ENCODE measurements at regions not wholly inside any gene's neighbourhood (a gene's known extent, or its start where the extent isn't known, plus 50 kb on each side); places are given as distances from the start of the nearest gene placed in this dataset.

DNA sequence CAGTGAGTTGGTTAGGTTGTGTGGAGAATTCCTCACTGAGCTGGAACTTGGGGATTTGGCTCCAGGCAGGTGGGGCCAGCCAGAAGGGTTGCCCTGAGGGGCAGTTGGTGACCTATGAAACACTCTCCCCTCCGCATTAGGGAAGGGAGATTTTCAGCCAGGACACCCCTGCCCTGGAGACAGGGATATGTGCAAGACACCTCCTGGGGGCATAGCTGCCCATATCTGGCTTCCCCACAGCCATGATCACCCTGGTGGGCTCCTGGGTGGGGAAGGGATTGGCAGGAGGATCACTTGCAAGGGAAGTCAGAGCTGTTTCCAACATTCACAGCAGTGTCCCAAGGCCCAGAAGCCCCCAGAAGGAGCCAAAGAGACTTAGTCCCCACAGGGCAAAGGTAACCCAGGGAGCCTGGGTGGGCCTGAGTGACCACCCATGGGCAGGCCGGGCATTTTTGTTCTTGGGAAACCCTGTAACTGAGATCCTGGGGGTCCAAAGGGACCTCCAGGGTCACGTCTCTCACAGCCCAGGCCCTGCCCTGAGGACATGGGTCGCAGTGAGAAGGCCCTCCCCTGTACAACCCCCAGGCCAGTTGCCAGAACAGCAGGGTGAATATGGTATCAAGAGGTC, 145.8 kb downstream of the MRPL14 start:
- TF ChIP-seq EZH2 (IDR thresholded peaks at IDR 0.05; ENCODE audit: borderline replicate concordance, low read depth, low read length, severe bottlenecking) (no peak), POLR2AphosphoS5 (IDR thresholded peaks at IDR 0.05; ENCODE audit: insufficient read depth, low read depth, low read length) (no peak), JUN (IDR thresholded peaks at IDR 0.05; ENCODE audit: borderline replicate concordance, insufficient read depth, insufficient read length, low read depth) (no peak), MYC (IDR thresholded peaks at IDR 0.05; ENCODE audit: low read depth, low read length) (no peak)
- TF ChIP-seq, protein P1, sequence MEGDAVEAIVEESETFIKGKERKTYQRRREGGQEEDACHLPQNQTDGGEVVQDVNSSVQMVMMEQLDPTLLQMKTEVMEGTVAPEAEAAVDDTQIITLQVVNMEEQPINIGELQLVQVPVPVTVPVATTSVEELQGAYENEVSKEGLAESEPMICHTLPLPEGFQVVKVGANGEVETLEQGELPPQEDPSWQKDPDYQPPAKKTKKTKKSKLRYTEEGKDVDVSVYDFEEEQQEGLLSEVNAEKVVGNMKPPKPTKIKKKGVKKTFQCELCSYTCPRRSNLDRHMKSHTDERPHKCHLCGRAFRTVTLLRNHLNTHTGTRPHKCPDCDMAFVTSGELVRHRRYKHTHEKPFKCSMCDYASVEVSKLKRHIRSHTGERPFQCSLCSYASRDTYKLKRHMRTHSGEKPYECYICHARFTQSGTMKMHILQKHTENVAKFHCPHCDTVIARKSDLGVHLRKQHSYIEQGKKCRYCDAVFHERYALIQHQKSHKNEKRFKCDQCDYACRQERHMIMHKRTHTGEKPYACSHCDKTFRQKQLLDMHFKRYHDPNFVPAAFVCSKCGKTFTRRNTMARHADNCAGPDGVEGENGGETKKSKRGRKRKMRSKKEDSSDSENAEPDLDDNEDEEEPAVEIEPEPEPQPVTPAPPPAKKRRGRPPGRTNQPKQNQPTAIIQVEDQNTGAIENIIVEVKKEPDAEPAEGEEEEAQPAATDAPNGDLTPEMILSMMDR (IDR thresholded peaks at IDR 0.05; ENCODE audit: extremely low read depth in 1 of 2, insufficient read depth in 1 of 2, low read depth in 1 of 2, low read length in 2 of 2): no peak
- TF ChIP-seq, protein P2, sequence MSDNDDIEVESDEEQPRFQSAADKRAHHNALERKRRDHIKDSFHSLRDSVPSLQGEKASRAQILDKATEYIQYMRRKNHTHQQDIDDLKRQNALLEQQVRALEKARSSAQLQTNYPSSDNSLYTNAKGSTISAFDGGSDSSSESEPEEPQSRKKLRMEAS (IDR thresholded peaks at IDR 0.05; ENCODE audit: insufficient read depth, insufficient read length): no peak

Data from endothelial cell of umbilical vein (primary cell).